PFSK-1 (cell line): ENCODE measurements at regions not wholly inside any gene's neighbourhood (a gene's known extent, or its start where the extent isn't known, plus 50 kb on each side); places are given as distances from the start of the nearest gene placed in this dataset.

Experiments used
- POLR2AphosphoS5 ChIP-seq: IDR thresholded peaks from 2 replicates; pipeline ENCODE4 v1.6.1; 2012; ENCODE audit warnings: low read depth, mild to moderate bottlenecking, control low read depth, low read length, moderate library complexity
- REST ChIP-seq, 2 experiments: IDR thresholded peaks; 2 replicates each; pipeline versions ENCODE4 v1.6.1 to v1.8.0; 2011 to 2012; ENCODE audit warnings: low read depth in 2 of 2, low read length in 2 of 2, control low read depth in 1 of 2, inconsistent platforms in 1 of 2, mild to moderate bottlenecking in 1 of 2, moderate library complexity in 1 of 2; ENCODE audit not compliant: insufficient read depth in 1 of 2
- TAF1 ChIP-seq: IDR thresholded peaks from 2 replicates; pipeline ENCODE4 v1.6.1; 2012; ENCODE audit warnings: low read length, control low read depth, borderline replicate concordance; ENCODE audit not compliant: insufficient read depth

GRCh38 chr11:23063276-23063675 is 203.0 kb upstream of the CCDC179 start:
- TF ChIP-seq POLR2AphosphoS5 (no peak), REST (IDR thresholded peaks at IDR 0.05; ENCODE audit: insufficient read depth in 1 of 2, low read depth in 2 of 2, low read length in 2 of 2) (no peak), TAF1 (no peak)
